CD4-positive, alpha-beta T cell treated with Interleukin-6 for 4 hours (primary cell): ENCODE measurements at regions not wholly inside any gene's neighbourhood (a gene's known extent, or its start where the extent isn't known, plus 50 kb on each side); places are given as distances from the start of the nearest gene placed in this dataset.
A peak's percentile ranks its signal among the peaks of the same experiment; 100 is the strongest.
"Not testable (repeated sequence)": the region's sequence is repeated elsewhere in the genome, so short reads cannot be mapped to it uniquely, and the experiment has no call there.

ENCODE experiments used
- DNase-seq: peaks from one replicate; pipeline ENCODE4 v3.0.0-alpha.2; 2020; ENCODE audit warnings: mixed read lengths

DNA sequence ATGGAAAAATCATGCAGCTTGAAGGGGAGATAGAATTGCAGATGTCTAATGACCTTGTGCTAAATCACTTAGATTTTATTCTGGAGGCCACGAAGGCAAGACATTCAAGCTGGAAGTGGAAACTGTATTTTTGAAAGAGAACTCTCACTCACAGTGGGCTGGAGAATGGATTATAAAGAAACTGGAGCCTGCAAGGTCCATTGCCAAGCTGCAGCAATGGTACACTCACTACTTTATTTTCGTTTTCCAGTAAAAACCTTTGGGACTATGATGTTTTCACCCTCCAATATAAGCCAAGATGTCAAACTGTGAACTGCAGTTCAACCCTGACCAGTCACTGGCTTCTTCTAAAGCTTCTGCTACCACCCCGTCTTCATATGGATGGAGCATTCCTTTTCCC is 62.0 kb downstream of the SKIDA1 start:
- no peak for DNase-seq

DNA sequence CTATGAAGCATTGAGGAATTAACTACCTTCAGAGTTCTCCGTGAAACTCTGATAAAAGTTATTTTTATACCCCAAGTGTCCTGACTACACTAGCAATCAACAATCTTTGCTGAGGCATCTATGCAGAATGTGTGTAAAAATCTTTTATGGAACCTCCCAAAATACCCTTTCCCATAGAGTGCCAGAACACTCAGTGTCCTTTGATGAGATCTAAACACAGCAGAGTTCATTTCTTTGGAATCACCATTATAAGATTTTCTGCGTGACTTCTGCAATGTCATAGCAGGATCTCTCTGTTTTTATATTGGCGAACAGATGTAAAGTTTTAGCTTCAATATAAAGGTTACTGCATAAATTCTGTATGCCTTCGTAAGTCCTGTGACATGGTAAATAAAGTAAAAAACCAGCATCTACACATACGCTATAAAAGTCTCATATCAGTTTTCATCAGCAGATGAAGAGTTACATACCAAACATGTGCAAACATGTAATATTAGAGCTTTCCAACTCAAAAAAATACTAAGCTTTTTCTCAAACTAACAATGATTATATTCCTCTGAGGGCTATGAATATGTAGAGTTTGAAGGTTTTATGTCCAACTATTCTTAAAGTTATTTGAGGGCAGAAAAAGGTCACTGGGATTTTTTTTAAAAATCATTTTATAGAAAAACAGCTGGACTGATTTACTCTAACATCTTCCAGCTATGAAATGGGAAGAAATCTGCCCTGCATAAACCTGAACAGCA is 67.2 kb downstream of the SKIDA1 start:
- no peak for DNase-seq

DNA sequence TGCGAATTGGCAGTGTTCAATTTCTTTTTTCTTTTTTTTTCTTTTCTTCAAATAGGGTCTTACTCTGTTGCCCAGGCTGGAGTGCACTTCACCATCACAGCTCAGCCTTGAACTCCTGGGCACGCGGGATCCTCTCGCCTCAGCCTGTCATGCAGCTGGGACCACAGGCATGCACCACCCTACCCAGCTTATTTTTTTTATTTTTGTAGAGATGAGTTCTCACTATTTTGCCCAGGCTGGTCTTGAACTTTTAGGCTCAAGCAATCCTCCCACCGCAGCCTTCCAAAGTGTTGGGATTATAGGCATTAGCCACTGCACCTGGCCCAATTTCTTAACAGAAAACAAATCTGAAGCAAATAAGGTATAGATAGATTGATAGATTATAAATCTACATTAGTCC is 69.3 kb downstream of the SKIDA1 start:
- DNase-seq, result no peak

DNA sequence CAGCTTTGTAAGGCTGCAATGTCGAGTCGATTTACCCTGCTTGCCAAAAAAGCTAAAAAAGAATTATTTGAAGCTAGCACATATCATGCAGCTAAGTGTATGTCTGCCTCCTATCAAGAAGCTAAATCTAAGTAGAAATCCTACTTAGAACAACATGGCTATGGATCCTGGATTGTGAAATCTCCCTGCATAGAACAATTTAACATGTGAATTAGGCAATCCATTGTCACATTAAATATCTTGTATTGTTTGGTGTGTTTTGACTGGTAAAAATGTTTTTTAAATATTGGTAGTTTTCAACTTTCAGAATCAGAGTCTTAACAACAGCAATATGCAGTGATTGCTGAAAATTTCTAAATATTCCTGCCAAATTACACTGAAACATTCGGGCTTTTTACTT is 73.3 kb downstream of the SKIDA1 start:
- no peak for DNase-seq

DNA sequence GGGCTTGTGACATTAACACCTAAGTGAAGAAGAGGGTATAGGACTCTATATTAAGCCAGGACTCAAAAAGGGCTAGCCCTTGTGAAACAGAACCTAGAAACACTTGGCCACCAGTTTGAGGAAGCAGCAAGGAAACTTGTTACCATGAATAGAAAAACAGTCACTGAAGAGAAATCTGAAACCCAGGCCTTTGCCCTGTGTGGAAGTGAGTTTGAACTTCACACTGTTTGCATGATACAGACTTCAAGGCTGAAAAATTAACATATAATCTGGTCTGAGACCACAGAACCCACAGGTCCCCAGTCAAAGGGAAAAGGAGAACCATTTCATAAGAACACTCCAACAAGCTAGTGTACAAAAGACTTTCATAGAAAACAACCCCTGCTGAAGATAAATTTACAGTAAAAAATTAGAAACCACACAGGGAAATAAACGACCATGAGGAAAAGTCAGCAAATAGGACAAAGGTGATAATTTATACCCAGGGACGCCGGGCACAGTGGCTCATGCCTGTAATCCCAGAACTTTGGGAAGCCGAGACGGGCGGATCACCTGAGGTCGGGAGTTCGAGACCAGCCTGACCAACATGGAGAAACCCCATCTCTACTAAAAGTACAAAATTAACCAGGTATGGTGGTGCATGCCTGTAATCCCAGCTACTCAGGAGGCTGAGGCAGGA is 76.1 kb downstream of the SKIDA1 start:
- DNase-seq, result no peak

DNA sequence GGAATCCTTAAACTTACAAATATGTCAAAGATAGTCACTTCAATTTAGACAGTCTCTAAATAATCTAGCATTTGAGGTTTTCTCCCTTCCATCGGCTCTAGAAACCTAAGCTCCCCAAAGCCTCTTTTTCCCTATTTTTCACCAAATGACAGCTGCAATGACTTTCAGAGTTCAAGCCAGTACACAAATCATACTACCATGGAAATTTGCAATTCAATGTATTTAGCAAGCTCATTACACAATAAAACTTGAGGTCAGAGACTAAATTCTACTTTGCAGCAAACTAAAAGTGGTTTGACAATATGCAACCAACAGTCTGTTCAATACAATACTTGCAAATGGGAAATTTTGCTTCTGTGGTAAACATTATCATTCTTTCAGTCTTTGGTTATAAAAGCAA is 80.3 kb downstream of the SKIDA1 start:
- no peak for DNase-seq

DNA sequence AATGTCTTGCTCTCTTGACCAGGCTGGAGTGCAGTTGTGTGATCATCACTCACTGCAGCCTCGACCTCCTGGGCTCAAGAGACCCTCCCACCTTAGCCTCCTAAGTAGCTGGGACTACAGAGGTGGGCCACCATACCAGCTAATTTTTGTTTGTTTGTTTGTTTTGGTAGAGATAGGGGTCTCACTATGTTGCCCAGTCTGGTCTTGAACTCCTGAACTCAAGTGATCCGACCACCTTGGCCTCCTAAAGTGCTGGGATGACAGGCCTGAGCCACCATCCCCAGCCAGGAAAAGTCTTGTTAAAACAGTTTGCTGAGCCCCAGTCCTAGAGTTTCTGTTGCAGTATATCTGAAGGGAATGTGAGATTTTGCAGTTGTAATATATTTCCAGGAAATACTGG is 83.9 kb downstream of the SKIDA1 start:
- no peak for DNase-seq

DNA sequence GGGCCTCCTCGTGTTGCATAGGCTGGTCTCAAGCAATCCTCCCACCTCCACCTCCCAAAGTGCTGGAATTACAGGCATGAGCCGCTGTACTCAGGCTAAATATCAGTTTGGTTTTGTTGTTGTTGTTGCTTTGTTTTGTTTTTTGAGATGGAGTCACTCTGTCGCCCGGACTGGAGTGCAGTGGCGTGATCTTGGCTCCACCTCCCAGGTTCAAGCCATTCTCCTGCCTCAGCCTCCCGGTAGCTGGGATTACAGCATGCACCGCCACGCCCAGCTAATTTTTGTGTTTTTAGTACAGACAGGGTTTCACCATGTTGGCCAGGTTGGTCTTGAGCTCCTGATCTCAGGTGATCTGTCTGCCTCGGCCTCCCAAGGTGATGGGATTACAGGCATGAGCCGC is 86.6 kb downstream of the SKIDA1 start:
- DNase-seq, result not testable (repeated sequence)

DNA sequence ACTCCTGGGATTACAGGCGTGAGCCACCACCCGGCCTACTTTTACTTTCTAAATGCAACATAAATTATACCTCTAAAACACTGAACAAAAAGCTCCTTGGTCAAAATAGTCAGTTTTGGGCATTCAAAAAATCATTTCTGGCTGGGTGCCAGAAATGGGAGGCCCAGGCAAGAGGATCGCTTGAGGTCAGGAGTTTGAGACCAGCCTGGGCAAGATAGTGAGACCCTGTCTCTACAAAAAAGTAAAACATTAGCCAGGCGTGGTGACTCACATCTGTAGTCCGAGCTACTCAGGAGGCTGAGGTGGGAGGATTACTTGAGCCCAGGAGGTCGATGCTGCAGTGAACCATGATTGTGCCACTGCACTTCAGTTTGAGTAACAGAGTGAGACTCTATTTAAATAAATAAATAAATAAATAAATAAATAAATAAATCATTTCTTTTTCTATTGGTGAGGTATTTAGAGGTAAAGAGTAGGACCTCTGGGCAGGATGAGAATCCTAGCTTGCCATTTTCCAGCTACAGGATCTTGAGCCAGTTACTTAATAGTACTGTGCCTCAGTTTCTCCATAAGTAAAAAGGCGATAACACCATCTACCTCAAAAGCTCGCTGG is 87.6 kb downstream of the SKIDA1 start:
- DNase-seq, result no peak

DNA sequence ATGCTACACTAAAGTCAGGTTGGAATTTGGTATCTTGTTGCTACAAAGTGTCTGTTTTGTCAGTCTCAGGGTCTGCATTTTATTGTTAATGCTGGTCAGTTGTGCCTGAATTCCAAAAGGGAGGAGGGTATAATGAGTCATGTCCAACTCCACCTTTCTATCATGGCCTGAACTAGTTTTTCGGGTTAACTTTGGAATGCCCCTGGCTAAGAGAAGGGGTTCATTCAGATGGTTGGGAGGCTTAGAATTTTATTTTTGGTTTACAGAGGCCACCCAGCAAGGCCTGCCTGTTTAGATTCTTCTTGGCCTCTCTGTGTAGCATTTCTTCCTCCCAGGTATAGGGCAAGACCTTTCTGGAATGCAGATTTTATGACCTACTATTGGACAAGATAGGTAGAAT is 93.2 kb downstream of the SKIDA1 start:
- no peak for DNase-seq

DNA sequence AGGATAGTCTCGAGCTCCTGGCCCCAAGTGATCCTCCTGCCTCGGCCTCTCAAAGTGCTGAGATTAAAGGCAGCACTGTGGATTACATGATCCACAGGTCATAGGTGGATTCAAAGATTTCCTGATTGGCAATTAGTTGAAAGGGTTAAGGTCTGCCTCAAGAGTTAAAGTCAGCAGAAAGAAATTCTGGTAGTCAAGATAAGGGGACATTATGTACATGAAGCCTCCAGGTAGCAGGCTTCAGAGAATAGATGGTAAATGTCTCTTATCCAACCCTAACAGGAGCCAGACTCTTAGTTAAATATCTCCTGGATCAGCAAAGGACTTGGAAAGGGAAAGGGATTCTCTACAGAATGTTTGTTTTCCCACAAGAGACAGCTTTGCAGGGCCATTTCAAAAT is 93.7 kb downstream of the SKIDA1 start:
- DNase-seq, result no peak

DNA sequence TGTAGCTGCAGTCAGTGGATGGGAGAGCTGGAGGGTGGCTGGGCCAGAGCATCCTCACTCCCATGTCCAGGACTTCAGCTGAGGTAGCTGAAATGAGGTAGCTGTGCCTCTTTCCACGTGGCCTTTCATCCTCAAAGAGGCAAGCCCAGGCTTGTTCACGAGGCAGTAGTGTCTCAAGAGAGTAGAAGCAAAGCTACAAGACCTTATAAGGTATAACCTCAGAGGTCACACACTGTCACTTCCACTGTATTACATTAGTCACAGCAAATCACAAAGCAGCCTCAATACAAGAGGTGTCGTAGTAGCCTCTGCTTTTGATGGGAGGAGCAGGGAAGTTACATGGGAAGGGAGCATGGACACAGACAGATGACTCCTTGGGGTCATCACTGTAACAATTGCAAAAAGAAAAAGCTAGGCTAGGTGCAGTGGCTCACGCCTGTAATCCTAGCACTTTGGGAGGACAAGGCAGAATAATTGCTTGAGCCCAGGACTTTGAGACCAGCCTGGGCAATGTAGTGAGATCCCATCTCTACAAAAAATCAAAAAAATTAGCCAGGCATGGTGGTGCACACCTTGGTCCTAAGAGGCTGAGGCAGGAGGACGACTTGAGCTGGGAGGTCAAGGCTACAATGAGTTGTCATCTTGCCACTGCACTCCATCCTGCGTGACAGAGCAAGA is 97.5 kb downstream of the SKIDA1 start:
- no peak for DNase-seq

DNA sequence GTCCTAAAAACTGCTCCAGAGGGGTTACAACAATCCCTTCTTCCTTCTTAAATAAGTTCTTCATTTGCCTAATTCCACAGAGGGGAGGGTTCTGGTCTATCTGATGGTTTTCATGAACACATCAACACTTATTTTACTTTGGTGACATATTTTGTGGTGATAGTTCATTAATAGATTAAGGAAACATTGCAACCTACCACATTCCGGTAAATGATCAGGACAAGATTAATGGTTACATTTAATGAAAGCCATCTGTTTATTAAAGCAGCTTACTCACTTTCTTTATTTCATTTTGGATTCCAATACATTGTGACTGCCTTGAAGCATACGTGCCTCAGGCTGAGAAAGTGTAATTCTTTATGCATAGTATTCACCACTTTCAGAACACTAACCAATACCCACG is 101.0 kb downstream of the SKIDA1 start:
- no peak for DNase-seq

DNA sequence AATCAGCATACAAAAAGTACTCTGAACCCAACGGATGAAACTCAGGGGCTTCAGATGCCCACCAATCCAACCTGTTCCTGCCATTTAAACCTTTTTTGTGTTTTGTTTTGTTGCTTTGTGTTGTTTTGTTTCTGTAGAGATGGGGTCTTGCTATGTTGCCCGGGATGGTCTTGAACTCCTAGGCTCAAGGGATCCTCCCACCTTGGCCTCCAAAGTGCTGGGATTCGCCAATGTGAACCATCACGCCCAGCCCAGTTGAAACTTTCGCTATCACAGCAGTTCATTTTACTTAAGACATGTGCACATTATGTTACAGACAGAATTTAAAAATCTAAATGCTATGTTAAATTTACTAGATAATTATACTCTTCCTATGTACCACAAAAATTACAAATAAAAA is 101.6 kb downstream of the SKIDA1 start:
- DNase-seq, result no peak

DNA sequence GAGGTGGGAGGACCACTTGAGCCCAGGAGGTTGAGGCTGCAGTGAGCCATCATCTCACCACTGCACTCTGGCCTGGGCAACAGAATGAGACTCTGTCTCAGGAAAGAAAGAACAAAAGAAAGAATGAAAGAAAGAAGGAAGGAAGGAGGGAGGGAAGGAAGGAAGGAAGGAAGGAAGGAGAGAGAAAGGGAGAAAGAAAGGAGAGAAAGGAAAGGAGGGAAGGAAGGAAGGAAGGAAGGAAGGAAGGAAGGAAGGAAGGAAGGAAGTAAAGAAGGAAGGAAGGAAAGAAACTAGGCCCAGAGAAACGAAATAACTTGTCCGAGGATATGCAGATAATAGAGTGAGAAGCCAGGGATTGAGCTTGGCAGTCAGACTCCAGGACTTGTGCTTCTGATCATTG is 102.1 kb downstream of the SKIDA1 start:
- DNase-seq, result no peak

DNA sequence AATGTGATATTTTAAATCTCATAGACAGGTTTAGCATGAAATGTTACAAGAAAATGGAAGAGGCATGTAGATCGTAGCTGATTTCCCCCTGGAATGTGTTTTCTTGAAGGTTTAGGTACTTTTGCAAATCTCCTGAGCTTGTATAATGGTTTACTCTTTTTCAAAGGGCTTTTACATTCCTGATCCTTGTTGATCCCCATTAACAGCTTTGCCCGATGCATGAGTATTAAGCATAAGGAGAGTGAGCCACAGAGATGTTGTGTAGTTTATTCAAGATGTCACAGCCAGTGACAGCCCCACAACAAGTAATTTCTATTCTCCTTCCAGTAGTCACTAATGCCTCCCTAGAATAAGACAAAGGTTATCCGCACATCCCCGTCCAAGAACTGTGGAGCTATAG is 103.7 kb downstream of the SKIDA1 start:
- no peak for DNase-seq

DNA sequence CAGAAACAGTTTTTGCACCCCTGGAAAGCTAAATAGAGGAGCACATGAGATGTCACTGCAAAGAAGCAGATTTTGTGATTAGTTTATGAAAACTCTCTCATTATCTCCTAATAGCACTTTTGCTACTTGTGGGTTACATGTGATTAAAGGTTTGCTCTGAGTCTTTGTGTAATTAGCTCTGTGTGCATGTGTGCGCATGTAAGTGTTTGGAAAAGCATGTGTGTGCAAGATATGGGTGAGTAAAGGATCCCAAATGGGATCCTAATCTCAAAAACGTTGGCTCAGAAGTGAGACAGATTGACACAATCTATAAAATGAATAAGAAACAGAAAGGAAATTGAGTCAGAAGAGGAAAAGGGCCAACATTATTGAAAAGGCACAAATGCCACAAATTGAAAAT is 104.5 kb downstream of the SKIDA1 start:
- DNase-seq, result no peak

DNA sequence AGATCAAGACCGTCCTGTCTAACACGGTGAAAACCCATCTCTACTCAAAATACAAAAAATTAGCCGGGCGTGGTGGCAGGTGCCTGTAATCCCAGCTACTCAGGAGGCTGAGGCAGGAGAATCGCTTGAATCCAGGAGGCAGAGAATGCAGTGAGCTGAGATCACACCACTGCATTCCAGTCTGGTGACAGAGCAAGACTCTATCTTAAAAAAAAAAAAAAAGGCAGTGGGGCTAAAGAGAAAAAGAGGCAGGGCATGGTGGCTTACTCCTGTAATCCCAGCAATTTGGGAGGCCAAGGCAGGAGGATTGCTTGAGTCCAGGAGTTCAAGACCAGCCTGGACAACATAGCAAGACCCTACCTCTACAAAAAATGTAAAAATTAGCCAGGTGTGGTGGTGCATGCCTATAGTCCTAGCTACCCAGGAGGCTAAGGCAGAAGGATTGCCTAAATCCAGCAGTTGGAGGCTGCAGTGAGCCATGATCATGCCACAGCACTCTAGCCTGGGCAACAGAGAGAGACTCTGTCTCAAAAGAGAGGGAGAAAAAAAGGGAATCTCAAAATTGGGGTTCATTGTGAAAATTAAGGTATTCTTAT is 106.4 kb downstream of the SKIDA1 start:
- not testable (repeated sequence) for DNase-seq

DNA sequence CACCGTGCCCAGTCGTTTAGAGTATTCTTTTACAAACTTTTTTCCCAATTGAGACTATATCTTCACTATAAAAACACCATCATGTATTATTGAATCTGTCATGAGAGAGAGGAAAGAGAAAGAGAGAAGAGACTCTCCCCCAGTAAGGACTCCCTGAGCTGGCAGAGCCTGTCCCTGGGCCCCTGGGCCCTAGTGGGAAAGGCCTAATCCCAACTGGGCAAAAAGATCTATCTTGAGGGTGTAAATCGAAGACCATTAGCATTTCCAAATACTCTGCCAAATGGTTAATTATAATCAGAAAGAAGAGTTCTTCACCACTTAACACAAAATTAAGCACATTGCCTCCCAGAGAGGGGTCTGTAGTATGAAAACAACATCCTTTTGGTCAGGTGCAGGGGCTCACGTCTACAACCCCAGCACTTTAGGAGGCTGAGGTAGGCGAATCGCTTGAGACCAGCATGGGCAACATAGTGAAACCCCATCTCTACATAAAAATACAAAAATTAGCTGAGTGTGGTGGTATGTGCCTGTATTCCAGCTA is 108.2 kb downstream of the SKIDA1 start:
- DNase-seq, result no peak

DNA sequence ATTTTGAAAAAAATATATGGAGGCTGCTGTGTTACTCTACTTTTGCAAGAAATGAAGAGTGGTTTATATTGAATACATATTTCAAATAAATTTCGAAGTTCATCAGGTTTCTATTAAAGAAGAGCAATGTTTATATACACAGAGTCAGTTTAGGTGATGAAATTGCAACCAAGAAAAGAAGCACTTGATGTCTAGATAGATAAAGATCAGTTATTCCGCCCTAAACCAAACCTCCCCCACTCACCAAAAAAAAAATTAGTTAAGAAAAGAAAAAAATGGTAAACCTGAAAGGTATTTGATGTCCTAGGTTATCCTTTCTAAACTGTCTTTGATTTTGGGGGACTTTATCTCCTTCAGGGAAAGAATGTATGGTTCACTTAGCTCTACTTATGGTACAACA is 111.8 kb downstream of the SKIDA1 start:
- DNase-seq, result no peak

DNA sequence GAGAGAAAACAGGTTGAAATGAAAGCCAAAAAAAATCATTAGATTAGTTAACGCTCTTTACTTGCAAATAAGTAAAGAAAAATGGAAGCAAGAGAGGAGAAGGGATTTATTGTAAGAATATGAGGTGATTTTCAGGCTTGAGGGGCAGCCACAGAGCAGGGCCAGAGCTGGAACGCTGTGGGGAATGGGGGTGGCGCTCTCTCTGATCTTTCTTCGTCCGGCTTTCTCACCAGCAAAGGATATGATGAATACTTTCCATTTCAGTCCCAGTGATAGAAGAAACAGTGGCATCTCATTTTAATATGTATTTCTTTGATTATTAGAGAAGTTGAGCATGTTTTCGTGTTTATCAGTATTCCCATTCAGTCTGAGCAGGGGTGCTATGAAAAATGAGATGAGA is 112.2 kb downstream of the SKIDA1 start:
- no peak for DNase-seq

DNA sequence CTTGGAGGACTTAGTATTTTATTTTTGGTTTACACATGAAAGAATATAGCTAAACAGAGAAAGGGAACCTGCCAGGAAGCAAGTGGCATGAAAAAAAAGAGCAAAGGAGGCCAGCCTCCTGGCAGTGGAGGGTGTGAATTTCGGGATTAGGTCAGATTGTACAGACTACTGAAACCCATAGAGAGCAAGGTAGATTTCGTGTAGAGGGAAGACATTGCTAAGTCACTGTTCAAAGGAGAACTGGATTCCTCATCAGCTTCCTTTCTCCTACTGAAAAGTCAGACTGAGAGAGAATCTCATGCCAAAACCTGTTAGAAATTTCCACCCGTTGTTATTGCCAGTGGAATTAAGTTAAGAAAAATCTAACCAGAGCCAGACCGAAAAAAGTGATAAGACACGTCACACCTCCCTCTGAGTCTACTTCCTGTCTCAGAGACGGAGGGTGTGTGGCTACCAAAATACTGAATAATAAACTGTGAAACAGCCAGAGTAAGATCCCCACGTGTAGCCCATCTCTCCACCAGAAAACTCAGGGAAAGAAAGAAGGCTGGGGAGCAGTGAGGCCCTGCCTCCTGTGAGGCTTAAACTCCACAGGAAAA is 118.8 kb downstream of the SKIDA1 start:
- DNase-seq, result peak; percentile 7

DNA sequence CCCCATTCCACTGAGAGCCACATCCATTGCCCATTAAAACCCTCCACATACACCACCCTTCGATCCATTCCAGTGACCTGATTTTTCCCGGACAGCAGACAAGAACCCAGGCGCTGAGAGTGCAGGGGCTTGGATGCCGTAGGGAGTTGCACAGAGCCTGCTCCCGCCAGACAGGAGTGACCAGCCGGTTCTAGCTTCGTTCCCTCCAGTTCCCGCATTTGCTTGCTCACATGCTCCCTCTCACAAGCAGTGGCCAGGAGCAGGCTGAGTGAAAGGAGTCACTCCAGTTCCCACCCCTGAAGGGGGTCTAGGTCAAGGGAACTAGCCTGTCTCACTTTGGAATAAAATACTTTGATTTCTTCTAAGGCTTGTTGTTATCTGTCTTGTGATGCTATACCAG is 119.5 kb downstream of the SKIDA1 start:
- no peak for DNase-seq
